ENCODE measurements at regions not wholly inside any gene's neighbourhood (a gene's known extent, or its start where the extent isn't known, plus 50 kb on each side); places are given as distances from the start of the nearest gene placed in this dataset.

DNA sequence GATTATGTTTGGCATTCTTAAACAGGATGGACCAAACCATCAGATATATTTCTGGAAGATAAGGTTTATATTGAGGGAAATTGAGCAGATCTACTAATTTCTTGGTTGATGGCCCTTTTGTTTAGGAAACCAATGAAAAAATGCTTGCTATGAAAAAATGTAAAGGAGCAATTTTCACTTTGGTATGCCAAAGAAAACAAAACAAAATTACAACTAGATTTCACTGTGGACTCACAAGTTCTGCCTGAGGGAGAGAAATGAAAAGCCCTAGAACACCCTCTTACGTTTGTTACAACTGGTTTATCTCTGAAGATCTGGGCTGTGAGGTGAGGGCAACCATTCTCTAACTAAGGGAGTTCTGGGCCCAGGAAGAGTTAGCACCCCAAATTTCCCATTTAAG lies 122.5 kb upstream of the IL15 start:
- DNase-seq (no peak), FAIRE-seq (no peak), ATAC-seq (no peak)
- no peaks in the 10 kb centered on the region for H3K9me3 ChIP-seq
- no peak overlapping the region for H3K4me3 ChIP-seq
- no peaks in the 10 kb centered on the region for H3K36me3 ChIP-seq
- no peak overlapping the region for H3K27ac ChIP-seq
- no peaks in the 10 kb centered on the region for H3K4me1 ChIP-seq
- TF ChIP-seq, protein P1, sequence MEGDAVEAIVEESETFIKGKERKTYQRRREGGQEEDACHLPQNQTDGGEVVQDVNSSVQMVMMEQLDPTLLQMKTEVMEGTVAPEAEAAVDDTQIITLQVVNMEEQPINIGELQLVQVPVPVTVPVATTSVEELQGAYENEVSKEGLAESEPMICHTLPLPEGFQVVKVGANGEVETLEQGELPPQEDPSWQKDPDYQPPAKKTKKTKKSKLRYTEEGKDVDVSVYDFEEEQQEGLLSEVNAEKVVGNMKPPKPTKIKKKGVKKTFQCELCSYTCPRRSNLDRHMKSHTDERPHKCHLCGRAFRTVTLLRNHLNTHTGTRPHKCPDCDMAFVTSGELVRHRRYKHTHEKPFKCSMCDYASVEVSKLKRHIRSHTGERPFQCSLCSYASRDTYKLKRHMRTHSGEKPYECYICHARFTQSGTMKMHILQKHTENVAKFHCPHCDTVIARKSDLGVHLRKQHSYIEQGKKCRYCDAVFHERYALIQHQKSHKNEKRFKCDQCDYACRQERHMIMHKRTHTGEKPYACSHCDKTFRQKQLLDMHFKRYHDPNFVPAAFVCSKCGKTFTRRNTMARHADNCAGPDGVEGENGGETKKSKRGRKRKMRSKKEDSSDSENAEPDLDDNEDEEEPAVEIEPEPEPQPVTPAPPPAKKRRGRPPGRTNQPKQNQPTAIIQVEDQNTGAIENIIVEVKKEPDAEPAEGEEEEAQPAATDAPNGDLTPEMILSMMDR (IDR thresholded peaks at IDR 0.05): no peak
- intact Hi-C loops (cut with DNase I): no loop called here
- 81 to 92% methylated on average over 1 of the region's 1 CpG for WGBS, 2 donors
- H3K27me3 ChIP-seq: no peaks in the 10 kb centered on the region

GRCh38 chr4:141518222-141518621 lies 118.2 kb upstream of the IL15 start:
- H3K27ac ChIP-seq: no peak overlapping the region

GRCh38 chr4:141524116-141524515 lies 112.3 kb upstream of the IL15 start:
- ATAC-seq: no peak
- no peak for FAIRE-seq
- Histone ChIP-seq H3K36me3 (no peaks in the 10 kb centered on the region), H3K27me3 (no peaks in the 10 kb centered on the region), H3K9me3 (no peaks in the 10 kb centered on the region), H3K27ac (no peak overlapping the region), H3K4me3 (no peak overlapping the region), H3K4me1 (no peaks in the 10 kb centered on the region)
- intact Hi-C loops (cut with DNase I): no loop called here
- DNase-seq: no peak
- TF ChIP-seq, protein P1 (IDR thresholded peaks at IDR 0.05): no peak

More at GRCh38 chr4:141518222-141518621, 118.2 kb upstream of the IL15 start:
- Histone ChIP-seq H3K4me1 (no peaks in the 10 kb centered on the region), H3K36me3 (no peaks in the 10 kb centered on the region), H3K4me3 (no peak overlapping the region), H3K9me3 (no peaks in the 10 kb centered on the region), H3K27me3 (no peaks in the 10 kb centered on the region)
- TF ChIP-seq, protein P1 (IDR thresholded peaks at IDR 0.05): no peak
- intact Hi-C loops (cut with DNase I): no loop called here
- FAIRE-seq (no peak), DNase-seq (no peak), ATAC-seq (no peak)

DNA sequence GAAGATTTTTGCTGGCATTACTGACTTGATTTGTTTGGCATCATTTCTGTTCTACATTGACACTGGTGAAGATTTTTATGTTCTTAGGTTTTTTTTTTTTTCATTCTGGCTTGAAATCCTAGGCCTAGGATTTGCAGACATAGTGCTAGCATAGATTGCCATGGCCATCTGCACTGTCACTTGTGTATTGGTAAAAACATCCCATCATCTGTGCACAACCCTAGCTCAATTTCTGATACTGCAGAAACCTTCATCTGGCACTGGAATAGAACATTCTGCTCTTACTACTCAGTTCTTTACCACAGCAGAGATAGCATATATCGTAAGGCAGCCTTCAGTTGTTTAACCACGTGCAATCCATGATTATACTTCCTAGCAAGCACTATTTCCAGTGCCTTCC lies 111.5 kb upstream of the IL15 start:
- TF ChIP-seq, protein P1 (IDR thresholded peaks at IDR 0.05): no peak
- Histone ChIP-seq H3K9me3 (no peaks in the 10 kb centered on the region), H3K27me3 (no peaks in the 10 kb centered on the region), H3K4me3 (no peak overlapping the region), H3K27ac (no peak overlapping the region), H3K4me1 (no peaks in the 10 kb centered on the region), H3K36me3 (no peaks in the 10 kb centered on the region)
- DNase-seq: no peak
- no peak for FAIRE-seq
- 74 to 86% methylated on average over 2 of the region's 2 CpGs for WGBS, 2 donors
- intact Hi-C loops (cut with DNase I): no loop called here
- no peak for ATAC-seq

DNA sequence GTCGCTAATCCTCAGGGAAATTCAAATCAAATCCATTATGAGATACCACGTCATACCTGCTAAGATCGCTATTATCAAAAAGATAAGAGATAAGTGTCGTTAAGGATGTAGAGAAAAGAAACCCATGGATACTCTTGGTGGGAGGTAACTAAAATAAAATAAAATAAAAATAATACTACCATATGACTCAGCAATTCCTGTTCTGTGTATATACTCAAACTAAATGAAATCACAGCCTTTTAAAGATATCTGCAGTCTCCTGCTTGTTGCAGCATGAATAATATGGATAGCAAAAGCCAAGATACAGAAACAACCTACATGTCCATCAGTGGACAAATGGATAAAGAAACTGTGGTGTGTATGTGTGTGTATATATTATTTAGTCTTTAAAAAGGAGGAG lies 105.8 kb upstream of the IL15 start:
- no peaks in the 10 kb centered on the region for H3K36me3 ChIP-seq
- H3K27ac ChIP-seq: no peak overlapping the region
- no peak for ATAC-seq
- DNase-seq: no peak
- TF ChIP-seq, protein P1 (IDR thresholded peaks at IDR 0.05): no peak
- no peaks in the 10 kb centered on the region for H3K9me3 ChIP-seq
- H3K27me3 ChIP-seq: no peaks in the 10 kb centered on the region
- 86 to 93% methylated on average over 4 of the region's 4 CpGs for WGBS, 2 donors
- H3K4me1 ChIP-seq: no peaks in the 10 kb centered on the region
- no peak overlapping the region for H3K4me3 ChIP-seq
- intact Hi-C loops (cut with DNase I): no loop called here
- FAIRE-seq: no peak
